Effector memory CD8-positive, alpha-beta T cell (primary cell): ENCODE measurements at regions not wholly inside any gene's neighbourhood (a gene's known extent, or its start where the extent isn't known, plus 50 kb on each side); places are given as distances from the start of the nearest gene placed in this dataset.
"Not testable (repeated sequence)": the region's sequence is repeated elsewhere in the genome, so short reads cannot be mapped to it uniquely, and the experiment has no call there.

Source experiments
- ATAC-seq: fragments of 150-1000 bp; cut with Tn5 transposase; replicated peaks from 2 replicates; pipeline ENCODE4 v1.10.0; 2021; ENCODE audit warnings: mild to moderate bottlenecking, moderate library complexity
- DNase-seq, 3 experiments: peaks; one replicate each; pipeline ENCODE4 v3.0.0; 2021
- H3K27ac Mint-ChIP-seq, 2 donors: one replicate each; pipeline ENCODE4 v1.8.0; 2022; ENCODE audit warnings: mild to moderate bottlenecking in 2 of 2, mixed read lengths in 2 of 2, moderate library complexity in 2 of 2
- H3K27me3 Mint-ChIP-seq, 2 donors: one replicate each; pipeline ENCODE4 v1.8.0; 2022; ENCODE audit warnings: mixed read lengths in 2 of 2
- H3K36me3 Mint-ChIP-seq: one replicate; pipeline ENCODE4 v1.8.0; 2022; ENCODE audit warnings: mild to moderate bottlenecking, moderate library complexity, mixed read lengths; ENCODE audit not compliant: insufficient read depth
- H3K4me1 Mint-ChIP-seq, 2 donors: one replicate each; pipeline ENCODE4 v1.8.0; 2022; ENCODE audit warnings: low read depth in 2 of 2, mixed read lengths in 2 of 2
- H3K4me3 Mint-ChIP-seq, 2 donors: one replicate each; pipeline ENCODE4 v1.8.0; 2022; ENCODE audit warnings: mild to moderate bottlenecking in 2 of 2, mixed read lengths in 2 of 2, moderate library complexity in 2 of 2
- H3K9me3 Mint-ChIP-seq, 2 donors: one replicate each; pipeline ENCODE4 v1.8.0; 2022; ENCODE audit warnings: mixed read lengths in 2 of 2

- not testable (repeated sequence) for H3K36me3 Mint-ChIP-seq, H3K27ac Mint-ChIP-seq, H3K4me3 Mint-ChIP-seq, H3K27me3 Mint-ChIP-seq, H3K9me3 Mint-ChIP-seq, H3K4me1 Mint-ChIP-seq, ATAC-seq
- DNase-seq = peak; percentile 28 to 33 (median 32)
Observed at GRCh38 chr1:181247-182216, 269.9 kb downstream of the OR4F29 start.

- not testable (repeated sequence) for ATAC-seq, H3K27ac Mint-ChIP-seq, H3K9me3 Mint-ChIP-seq, H3K4me1 Mint-ChIP-seq, H3K27me3 Mint-ChIP-seq, H3K4me3 Mint-ChIP-seq, DNase-seq, H3K36me3 Mint-ChIP-seq
Observed at GRCh38 chr1:180749-181205, 270.7 kb downstream of the OR4F29 start.

- H3K27me3 Mint-ChIP-seq, H3K4me1 Mint-ChIP-seq, H3K27ac Mint-ChIP-seq, DNase-seq, H3K4me3 Mint-ChIP-seq, ATAC-seq, H3K9me3 Mint-ChIP-seq, H3K36me3 Mint-ChIP-seq: not testable (repeated sequence)
Observed at GRCh38 chr1:138842-139241, 312.6 kb downstream of the OR4F29 start.

GRCh38 chr1:137664-138063, 313.8 kb downstream of the OR4F29 start:
- not testable (repeated sequence) for H3K4me1 Mint-ChIP-seq, DNase-seq, H3K36me3 Mint-ChIP-seq, H3K9me3 Mint-ChIP-seq, H3K4me3 Mint-ChIP-seq, H3K27me3 Mint-ChIP-seq, ATAC-seq, H3K27ac Mint-ChIP-seq

- DNase-seq, H3K4me3 Mint-ChIP-seq, H3K36me3 Mint-ChIP-seq, H3K27me3 Mint-ChIP-seq, H3K27ac Mint-ChIP-seq, H3K4me1 Mint-ChIP-seq, H3K9me3 Mint-ChIP-seq, ATAC-seq: not testable (repeated sequence)
Observed at GRCh38 chr1:136344-136932, 315.0 kb downstream of the OR4F29 start.

- not testable (repeated sequence) for H3K36me3 Mint-ChIP-seq, H3K4me3 Mint-ChIP-seq, ATAC-seq, DNase-seq, H3K27me3 Mint-ChIP-seq, H3K27ac Mint-ChIP-seq, H3K4me1 Mint-ChIP-seq, H3K9me3 Mint-ChIP-seq
Observed at GRCh38 chr1:134936-135335, 316.5 kb downstream of the OR4F29 start.

GRCh38 chr1:118440-118839, 333.0 kb downstream of the OR4F29 start:
- H3K9me3 Mint-ChIP-seq, DNase-seq, H3K27ac Mint-ChIP-seq, H3K4me1 Mint-ChIP-seq, H3K4me3 Mint-ChIP-seq, H3K36me3 Mint-ChIP-seq, H3K27me3 Mint-ChIP-seq, ATAC-seq: not testable (repeated sequence)

GRCh38 chr1:115534-115933, 335.9 kb downstream of the OR4F29 start:
- not testable (repeated sequence) for H3K4me1 Mint-ChIP-seq, H3K4me3 Mint-ChIP-seq, H3K27ac Mint-ChIP-seq, ATAC-seq, H3K9me3 Mint-ChIP-seq, H3K27me3 Mint-ChIP-seq, DNase-seq, H3K36me3 Mint-ChIP-seq

- H3K4me1 Mint-ChIP-seq, H3K27ac Mint-ChIP-seq, H3K9me3 Mint-ChIP-seq, DNase-seq, H3K4me3 Mint-ChIP-seq, ATAC-seq, H3K27me3 Mint-ChIP-seq, H3K36me3 Mint-ChIP-seq: not testable (repeated sequence)
Observed at GRCh38 chr1:104776-105175, 346.7 kb downstream of the OR4F29 start.

- H3K9me3 Mint-ChIP-seq, H3K27me3 Mint-ChIP-seq, H3K27ac Mint-ChIP-seq, H3K4me1 Mint-ChIP-seq, ATAC-seq, H3K36me3 Mint-ChIP-seq, H3K4me3 Mint-ChIP-seq, DNase-seq: not testable (repeated sequence)
Observed at GRCh38 chr1:99481-99880, 352.0 kb downstream of the OR4F29 start.

GRCh38 chr1:98811-99210, 352.7 kb downstream of the OR4F29 start:
- H3K27ac Mint-ChIP-seq, H3K9me3 Mint-ChIP-seq, H3K4me3 Mint-ChIP-seq, ATAC-seq, H3K4me1 Mint-ChIP-seq, H3K36me3 Mint-ChIP-seq, DNase-seq, H3K27me3 Mint-ChIP-seq: not testable (repeated sequence)

- not testable (repeated sequence) for H3K9me3 Mint-ChIP-seq, H3K4me1 Mint-ChIP-seq, H3K4me3 Mint-ChIP-seq, H3K27me3 Mint-ChIP-seq, ATAC-seq, H3K27ac Mint-ChIP-seq, DNase-seq, H3K36me3 Mint-ChIP-seq
Observed at GRCh38 chr1:91279-91678, 360.2 kb downstream of the OR4F29 start.

- H3K9me3 Mint-ChIP-seq, H3K4me1 Mint-ChIP-seq, H3K36me3 Mint-ChIP-seq, H3K27ac Mint-ChIP-seq, ATAC-seq, H3K4me3 Mint-ChIP-seq, DNase-seq: not testable (repeated sequence)
- peaks cover 8 to 20% of the 10 kb centered on the region in 2 donors for H3K27me3 Mint-ChIP-seq
Observed at GRCh38 chr1:88110-88509, 363.4 kb downstream of the OR4F29 start.

- H3K4me1 Mint-ChIP-seq, DNase-seq, H3K9me3 Mint-ChIP-seq, H3K27ac Mint-ChIP-seq, H3K27me3 Mint-ChIP-seq, H3K36me3 Mint-ChIP-seq, ATAC-seq, H3K4me3 Mint-ChIP-seq: not testable (repeated sequence)
Observed at GRCh38 chr1:79152-79551, 372.3 kb downstream of the OR4F29 start.
